ENCODE measurements at regions not wholly inside any gene's neighbourhood (a gene's known extent, or its start where the extent isn't known, plus 50 kb on each side); places are given as distances from the start of the nearest gene placed in this dataset.

DNA sequence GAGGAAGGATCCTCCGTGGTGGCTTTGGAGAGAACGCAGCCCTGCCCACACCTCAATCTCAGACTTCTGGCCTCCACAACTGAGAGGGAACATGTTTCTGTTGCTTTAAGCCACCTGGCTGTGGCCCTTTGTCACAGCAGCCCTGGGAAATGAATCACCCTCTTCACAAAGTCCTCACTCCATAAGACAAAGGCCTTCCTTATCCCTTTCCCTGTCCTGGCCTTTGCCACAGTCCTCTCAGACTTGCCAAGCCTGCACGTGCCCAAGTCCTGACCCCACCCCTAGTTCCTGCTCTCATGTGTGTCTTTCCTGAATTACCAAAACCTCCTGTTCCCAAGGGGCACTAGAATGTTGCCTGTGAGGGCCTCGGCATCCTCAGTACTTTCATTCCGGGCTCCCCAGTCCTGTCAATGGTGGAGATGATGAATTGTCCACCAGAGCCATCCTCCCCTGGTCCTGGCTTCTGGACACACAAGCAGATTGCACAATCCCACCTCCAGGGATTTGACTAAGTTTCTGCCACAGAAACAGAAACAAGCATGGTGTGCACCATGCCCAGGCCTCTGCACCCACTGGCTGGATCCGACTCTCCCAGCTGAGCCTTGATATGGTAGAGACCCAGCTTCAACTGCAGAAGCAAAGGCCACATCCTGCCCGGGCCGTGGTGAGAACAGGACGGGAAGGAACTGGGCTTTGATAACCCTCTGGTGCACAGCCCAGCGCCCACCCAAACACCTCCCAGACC, 232.6 kb upstream of the PDE10A start:
- TF ChIP-seq, protein P1, sequence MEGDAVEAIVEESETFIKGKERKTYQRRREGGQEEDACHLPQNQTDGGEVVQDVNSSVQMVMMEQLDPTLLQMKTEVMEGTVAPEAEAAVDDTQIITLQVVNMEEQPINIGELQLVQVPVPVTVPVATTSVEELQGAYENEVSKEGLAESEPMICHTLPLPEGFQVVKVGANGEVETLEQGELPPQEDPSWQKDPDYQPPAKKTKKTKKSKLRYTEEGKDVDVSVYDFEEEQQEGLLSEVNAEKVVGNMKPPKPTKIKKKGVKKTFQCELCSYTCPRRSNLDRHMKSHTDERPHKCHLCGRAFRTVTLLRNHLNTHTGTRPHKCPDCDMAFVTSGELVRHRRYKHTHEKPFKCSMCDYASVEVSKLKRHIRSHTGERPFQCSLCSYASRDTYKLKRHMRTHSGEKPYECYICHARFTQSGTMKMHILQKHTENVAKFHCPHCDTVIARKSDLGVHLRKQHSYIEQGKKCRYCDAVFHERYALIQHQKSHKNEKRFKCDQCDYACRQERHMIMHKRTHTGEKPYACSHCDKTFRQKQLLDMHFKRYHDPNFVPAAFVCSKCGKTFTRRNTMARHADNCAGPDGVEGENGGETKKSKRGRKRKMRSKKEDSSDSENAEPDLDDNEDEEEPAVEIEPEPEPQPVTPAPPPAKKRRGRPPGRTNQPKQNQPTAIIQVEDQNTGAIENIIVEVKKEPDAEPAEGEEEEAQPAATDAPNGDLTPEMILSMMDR (IDR thresholded peaks at IDR 0.05) = no peak
- TF ChIP-seq POLR2A (IDR thresholded peaks at IDR 0.05) (no peak), POLR2AphosphoS5 (IDR thresholded peaks at IDR 0.05) (no peak)

Measured in prostate gland (tissue), 2 donors.